ENCODE measurements at regions not wholly inside any gene's neighbourhood (a gene's known extent, or its start where the extent isn't known, plus 50 kb on each side); places are given as distances from the start of the nearest gene placed in this dataset.
A peak's percentile ranks its signal among the peaks of the same experiment; 100 is the strongest.
"Not testable (repeated sequence)": the region's sequence is repeated elsewhere in the genome, so short reads cannot be mapped to it uniquely, and the experiment has no call there.

GRCh38 chr21:18840239-18840638, 436.7 kb upstream of the TMPRSS15 start:
- no peaks in the 10 kb centered on the region for H3K36me3 ChIP-seq (ENCODE audit: low read depth)
- TF ChIP-seq, protein P1, sequence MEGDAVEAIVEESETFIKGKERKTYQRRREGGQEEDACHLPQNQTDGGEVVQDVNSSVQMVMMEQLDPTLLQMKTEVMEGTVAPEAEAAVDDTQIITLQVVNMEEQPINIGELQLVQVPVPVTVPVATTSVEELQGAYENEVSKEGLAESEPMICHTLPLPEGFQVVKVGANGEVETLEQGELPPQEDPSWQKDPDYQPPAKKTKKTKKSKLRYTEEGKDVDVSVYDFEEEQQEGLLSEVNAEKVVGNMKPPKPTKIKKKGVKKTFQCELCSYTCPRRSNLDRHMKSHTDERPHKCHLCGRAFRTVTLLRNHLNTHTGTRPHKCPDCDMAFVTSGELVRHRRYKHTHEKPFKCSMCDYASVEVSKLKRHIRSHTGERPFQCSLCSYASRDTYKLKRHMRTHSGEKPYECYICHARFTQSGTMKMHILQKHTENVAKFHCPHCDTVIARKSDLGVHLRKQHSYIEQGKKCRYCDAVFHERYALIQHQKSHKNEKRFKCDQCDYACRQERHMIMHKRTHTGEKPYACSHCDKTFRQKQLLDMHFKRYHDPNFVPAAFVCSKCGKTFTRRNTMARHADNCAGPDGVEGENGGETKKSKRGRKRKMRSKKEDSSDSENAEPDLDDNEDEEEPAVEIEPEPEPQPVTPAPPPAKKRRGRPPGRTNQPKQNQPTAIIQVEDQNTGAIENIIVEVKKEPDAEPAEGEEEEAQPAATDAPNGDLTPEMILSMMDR (IDR thresholded peaks at IDR 0.05) = no peak
- ATAC-seq (no peak), DNase-seq (peak in 1 of 3 donors; percentile 5)
- H3K9me3 ChIP-seq = peaks cover 8% of the 10 kb centered on the region
- no peak overlapping the region for H3K4me3 ChIP-seq
- intact Hi-C loops (cut with DNase I, micrococcal nuclease) = no loop called here
- H3K4me1 ChIP-seq (ENCODE audit: low read depth) = no peaks in the 10 kb centered on the region

DNA sequence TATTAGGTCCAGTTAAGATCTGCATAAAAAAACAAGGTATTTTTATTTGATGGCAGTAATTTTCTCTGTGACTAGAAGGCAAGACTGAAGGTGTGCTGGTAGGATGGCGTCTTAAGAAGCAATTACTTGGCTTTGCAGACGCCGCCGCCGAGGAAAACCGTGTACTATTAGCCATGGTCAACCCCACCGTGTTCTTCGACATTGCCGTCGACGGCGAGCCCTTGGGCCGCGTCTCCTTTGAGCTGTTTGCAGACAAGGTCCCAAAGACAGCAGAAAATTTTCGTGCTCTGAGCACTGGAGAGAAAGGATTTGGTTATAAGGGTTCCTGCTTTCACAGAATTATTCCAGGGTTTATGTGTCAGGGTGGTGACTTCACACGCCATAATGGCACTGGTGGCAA, 454.0 kb upstream of the TMPRSS15 start:
- DNase-seq; H3K36me3 ChIP-seq (ENCODE audit: low read depth); H3K4me3 ChIP-seq; intact Hi-C loops (cut with DNase I, micrococcal nuclease); H3K4me1 ChIP-seq (ENCODE audit: low read depth); H3K9me3 ChIP-seq; ATAC-seq: not testable (repeated sequence)

DNA sequence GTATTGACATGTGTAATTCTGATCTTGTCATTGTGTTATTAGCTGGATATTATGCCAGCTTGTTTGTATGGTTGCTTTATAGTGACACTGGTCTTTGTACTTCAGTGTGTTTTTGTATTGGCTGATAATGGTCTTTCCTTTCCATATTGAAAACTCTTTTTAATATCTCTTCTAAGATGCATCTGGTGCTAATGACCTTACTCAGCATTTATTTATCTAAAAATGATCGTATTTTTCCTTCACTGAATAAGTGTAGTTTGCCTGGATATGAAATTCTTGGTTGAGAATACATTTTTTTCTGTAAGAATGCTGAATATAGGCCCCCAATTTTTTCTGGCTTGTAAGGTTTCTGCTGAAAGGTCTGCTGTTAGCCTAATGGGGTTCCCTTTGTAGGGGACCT, 465.5 kb upstream of the TMPRSS15 start:
- H3K36me3 ChIP-seq (ENCODE audit: low read depth) = no peaks in the 10 kb centered on the region
- no peak for ATAC-seq
- no peak overlapping the region for H3K4me3 ChIP-seq
- no peaks in the 10 kb centered on the region for H3K4me1 ChIP-seq (ENCODE audit: low read depth)
- no peaks in the 10 kb centered on the region for H3K9me3 ChIP-seq
- TF ChIP-seq, protein P1 (IDR thresholded peaks at IDR 0.05) = no peak
- intact Hi-C loops (cut with DNase I, micrococcal nuclease) = no loop called here
- no peak for DNase-seq

DNA sequence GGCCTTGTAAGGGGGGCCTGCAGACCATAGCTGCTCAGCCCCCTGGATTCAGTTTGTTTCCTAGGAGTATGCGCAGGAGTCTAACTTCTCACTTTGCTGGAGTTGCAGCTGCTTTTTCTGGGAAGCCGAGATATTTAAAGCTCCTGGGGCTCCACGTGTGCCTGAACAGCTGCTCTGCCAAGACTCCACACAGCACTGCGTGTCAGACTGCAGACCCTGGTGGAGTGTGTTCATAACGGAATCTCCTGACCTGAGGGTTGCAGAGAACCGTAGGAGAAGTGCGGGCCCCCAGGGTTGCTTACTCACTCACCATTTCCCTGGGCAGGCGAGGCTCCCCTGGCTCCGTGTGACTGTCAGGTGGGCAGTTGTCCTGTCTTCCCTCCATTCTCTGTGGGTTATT, 474.3 kb upstream of the TMPRSS15 start:
- no peak for ATAC-seq
- no peak for DNase-seq
- no peaks in the 10 kb centered on the region for H3K36me3 ChIP-seq (ENCODE audit: low read depth)
- no peak overlapping the region for H3K4me3 ChIP-seq
- no peaks in the 10 kb centered on the region for H3K9me3 ChIP-seq
- TF ChIP-seq, protein P1 (IDR thresholded peaks at IDR 0.05) = no peak
- no peaks in the 10 kb centered on the region for H3K4me1 ChIP-seq (ENCODE audit: low read depth)
- intact Hi-C loops (cut with DNase I, micrococcal nuclease) = no loop called here

GRCh38 chr21:18887922-18888602, 484.5 kb upstream of the TMPRSS15 start:
- intact Hi-C loops (cut with DNase I, micrococcal nuclease) = no loop called here
- ATAC-seq (peak; percentile 87), DNase-seq (peak in 1 of 3 donors; percentile 8)
- H3K4me1 ChIP-seq (ENCODE audit: low read depth) = peaks cover 15% of the 10 kb centered on the region
- no peaks in the 10 kb centered on the region for H3K36me3 ChIP-seq (ENCODE audit: low read depth)
- H3K4me3 ChIP-seq = no peak overlapping the region
- no peaks in the 10 kb centered on the region for H3K9me3 ChIP-seq
- TF ChIP-seq, protein P1 (IDR thresholded peaks at IDR 0.05) = no peak

GRCh38 chr21:18893406-18893805, 489.8 kb upstream of the TMPRSS15 start:
- intact Hi-C loops (cut with DNase I, micrococcal nuclease) = no loop called here

More at GRCh38 chr21:18893406-18893805, 489.8 kb upstream of the TMPRSS15 start:
- H3K4me1 ChIP-seq (ENCODE audit: low read depth) = peaks cover 3% of the 10 kb centered on the region
- DNase-seq (no peak), ATAC-seq (no peak)
- no peak overlapping the region for H3K4me3 ChIP-seq
- H3K9me3 ChIP-seq = no peaks in the 10 kb centered on the region
- no peaks in the 10 kb centered on the region for H3K36me3 ChIP-seq (ENCODE audit: low read depth)
- TF ChIP-seq, protein P1 (IDR thresholded peaks at IDR 0.05) = no peak
